ENCODE measurements at regions not wholly inside any gene's neighbourhood (a gene's known extent, or its start where the extent isn't known, plus 50 kb on each side); places are given as distances from the start of the nearest gene placed in this dataset.

DNA sequence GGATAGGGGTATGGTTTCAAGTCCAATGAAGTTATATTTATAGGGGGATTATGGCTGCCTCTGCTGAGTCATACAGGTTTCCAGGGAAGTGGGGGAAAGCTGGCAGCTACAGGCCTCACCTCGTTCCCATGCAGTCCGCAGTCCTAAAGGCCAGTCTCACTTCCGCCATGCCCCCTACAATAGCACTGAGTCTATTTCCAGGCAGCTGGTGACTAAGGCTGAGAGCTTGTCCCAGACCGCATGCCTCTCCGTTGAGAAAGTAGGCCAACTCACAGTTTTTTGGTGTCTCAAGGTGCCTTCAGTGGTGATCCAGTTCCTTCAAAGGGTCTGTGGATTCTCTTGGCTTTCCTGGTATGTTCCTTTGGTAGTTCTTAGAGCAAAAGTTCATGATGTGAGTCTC, 203.9 kb upstream of the GLI3 start:
- TF ChIP-seq, protein P1, sequence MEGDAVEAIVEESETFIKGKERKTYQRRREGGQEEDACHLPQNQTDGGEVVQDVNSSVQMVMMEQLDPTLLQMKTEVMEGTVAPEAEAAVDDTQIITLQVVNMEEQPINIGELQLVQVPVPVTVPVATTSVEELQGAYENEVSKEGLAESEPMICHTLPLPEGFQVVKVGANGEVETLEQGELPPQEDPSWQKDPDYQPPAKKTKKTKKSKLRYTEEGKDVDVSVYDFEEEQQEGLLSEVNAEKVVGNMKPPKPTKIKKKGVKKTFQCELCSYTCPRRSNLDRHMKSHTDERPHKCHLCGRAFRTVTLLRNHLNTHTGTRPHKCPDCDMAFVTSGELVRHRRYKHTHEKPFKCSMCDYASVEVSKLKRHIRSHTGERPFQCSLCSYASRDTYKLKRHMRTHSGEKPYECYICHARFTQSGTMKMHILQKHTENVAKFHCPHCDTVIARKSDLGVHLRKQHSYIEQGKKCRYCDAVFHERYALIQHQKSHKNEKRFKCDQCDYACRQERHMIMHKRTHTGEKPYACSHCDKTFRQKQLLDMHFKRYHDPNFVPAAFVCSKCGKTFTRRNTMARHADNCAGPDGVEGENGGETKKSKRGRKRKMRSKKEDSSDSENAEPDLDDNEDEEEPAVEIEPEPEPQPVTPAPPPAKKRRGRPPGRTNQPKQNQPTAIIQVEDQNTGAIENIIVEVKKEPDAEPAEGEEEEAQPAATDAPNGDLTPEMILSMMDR (IDR thresholded peaks at IDR 0.05; ENCODE audit: poor library complexity, severe bottlenecking): no peak
- TF ChIP-seq TAF1 (IDR thresholded peaks at IDR 0.05; ENCODE audit: low read depth) (no peak), EP300 (conservative IDR thresholded peaks at IDR 0.05; ENCODE audit: poor library complexity, severe bottlenecking) (no peak), RAD21 (conservative IDR thresholded peaks at IDR 0.05) (no peak), MXI1 (conservative IDR thresholded peaks at IDR 0.05; ENCODE audit: poor library complexity, severe bottlenecking) (no peak), SMC3 (conservative IDR thresholded peaks at IDR 0.05; ENCODE audit: poor library complexity) (no peak), EZH2 (IDR thresholded peaks at IDR 0.05; ENCODE audit: borderline replicate concordance, insufficient read depth, low read length, poor library complexity, severe bottlenecking) (no peak), POLR2AphosphoS5 (IDR thresholded peaks at IDR 0.05) (no peak)
- TF ChIP-seq, protein P2, sequence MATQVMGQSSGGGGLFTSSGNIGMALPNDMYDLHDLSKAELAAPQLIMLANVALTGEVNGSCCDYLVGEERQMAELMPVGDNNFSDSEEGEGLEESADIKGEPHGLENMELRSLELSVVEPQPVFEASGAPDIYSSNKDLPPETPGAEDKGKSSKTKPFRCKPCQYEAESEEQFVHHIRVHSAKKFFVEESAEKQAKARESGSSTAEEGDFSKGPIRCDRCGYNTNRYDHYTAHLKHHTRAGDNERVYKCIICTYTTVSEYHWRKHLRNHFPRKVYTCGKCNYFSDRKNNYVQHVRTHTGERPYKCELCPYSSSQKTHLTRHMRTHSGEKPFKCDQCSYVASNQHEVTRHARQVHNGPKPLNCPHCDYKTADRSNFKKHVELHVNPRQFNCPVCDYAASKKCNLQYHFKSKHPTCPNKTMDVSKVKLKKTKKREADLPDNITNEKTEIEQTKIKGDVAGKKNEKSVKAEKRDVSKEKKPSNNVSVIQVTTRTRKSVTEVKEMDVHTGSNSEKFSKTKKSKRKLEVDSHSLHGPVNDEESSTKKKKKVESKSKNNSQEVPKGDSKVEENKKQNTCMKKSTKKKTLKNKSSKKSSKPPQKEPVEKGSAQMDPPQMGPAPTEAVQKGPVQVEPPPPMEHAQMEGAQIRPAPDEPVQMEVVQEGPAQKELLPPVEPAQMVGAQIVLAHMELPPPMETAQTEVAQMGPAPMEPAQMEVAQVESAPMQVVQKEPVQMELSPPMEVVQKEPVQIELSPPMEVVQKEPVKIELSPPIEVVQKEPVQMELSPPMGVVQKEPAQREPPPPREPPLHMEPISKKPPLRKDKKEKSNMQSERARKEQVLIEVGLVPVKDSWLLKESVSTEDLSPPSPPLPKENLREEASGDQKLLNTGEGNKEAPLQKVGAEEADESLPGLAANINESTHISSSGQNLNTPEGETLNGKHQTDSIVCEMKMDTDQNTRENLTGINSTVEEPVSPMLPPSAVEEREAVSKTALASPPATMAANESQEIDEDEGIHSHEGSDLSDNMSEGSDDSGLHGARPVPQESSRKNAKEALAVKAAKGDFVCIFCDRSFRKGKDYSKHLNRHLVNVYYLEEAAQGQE (IDR thresholded peaks at IDR 0.05; ENCODE audit: borderline replicate concordance): no peak

GRCh38 chr7:42432644-42433043, 195.6 kb upstream of the GLI3 start:
- no peak overlapping the region for H2AFZ ChIP-seq (ENCODE audit: low read depth, low read length)
- H3K36me3 ChIP-seq (ENCODE audit: insufficient read depth, low read length): no peaks in the 10 kb centered on the region
- no peak for TF ChIP-seq MXI1 (conservative IDR thresholded peaks at IDR 0.05; ENCODE audit: poor library complexity, severe bottlenecking)
- no peak for TF ChIP-seq EP300 (conservative IDR thresholded peaks at IDR 0.05; ENCODE audit: poor library complexity, severe bottlenecking)
- no peak for TF ChIP-seq POLR2AphosphoS5 (IDR thresholded peaks at IDR 0.05)
- TF ChIP-seq, protein P2 (IDR thresholded peaks at IDR 0.05; ENCODE audit: borderline replicate concordance): no peak
- no peak for TF ChIP-seq RAD21 (conservative IDR thresholded peaks at IDR 0.05)
- no peak for TF ChIP-seq EZH2 (IDR thresholded peaks at IDR 0.05; ENCODE audit: borderline replicate concordance, insufficient read depth, low read length, poor library complexity, severe bottlenecking)
- H3K4me2 ChIP-seq (ENCODE audit: low read length): no peak overlapping the region
- H4K20me1 ChIP-seq (ENCODE audit: insufficient read depth): no peaks in the 10 kb centered on the region
- no peak overlapping the region for H3K9ac ChIP-seq (ENCODE audit: low read length)
- no peaks in the 10 kb centered on the region for H3K9me3 ChIP-seq (ENCODE audit: low read length)
- no peak overlapping the region for H3K27ac ChIP-seq (ENCODE audit: low read length)
- H3K4me3 ChIP-seq (ENCODE audit: low read length): no peak overlapping the region
- H3K9me2 ChIP-seq (ENCODE audit: insufficient read depth, low read length): no peaks in the 10 kb centered on the region
- H3K79me2 ChIP-seq (replicated peaks; ENCODE audit: insufficient read depth, low read length): no peaks in the 10 kb centered on the region
- H3K27me3 ChIP-seq (ENCODE audit: insufficient read depth, low read depth, low read length): no peaks in the 10 kb centered on the region
- H3F3A ChIP-seq (ENCODE audit: insufficient read depth, low read length, poor library complexity, severe bottlenecking): no peaks in the 10 kb centered on the region

More for the DNA sequence above, 203.9 kb upstream of the GLI3 start:
- no peaks in the 10 kb centered on the region for H4K20me1 ChIP-seq (ENCODE audit: insufficient read depth)
- no peaks in the 10 kb centered on the region for H3K27me3 ChIP-seq (ENCODE audit: insufficient read depth, low read depth, low read length)
- H2AFZ ChIP-seq (ENCODE audit: low read depth, low read length): no peak overlapping the region
- no peaks in the 10 kb centered on the region for H3K36me3 ChIP-seq (ENCODE audit: insufficient read depth, low read length)
- no peaks in the 10 kb centered on the region for H3K79me2 ChIP-seq (replicated peaks; ENCODE audit: insufficient read depth, low read length)
- no peak overlapping the region for H3K4me3 ChIP-seq (ENCODE audit: low read length)
- no peaks in the 10 kb centered on the region for H3F3A ChIP-seq (ENCODE audit: insufficient read depth, low read length, poor library complexity, severe bottlenecking)
- H3K9ac ChIP-seq (ENCODE audit: low read length): no peak overlapping the region
- H3K27ac ChIP-seq (ENCODE audit: low read length): no peak overlapping the region
- no peak overlapping the region for H3K4me2 ChIP-seq (ENCODE audit: low read length)
- H3K9me2 ChIP-seq (ENCODE audit: insufficient read depth, low read length): no peaks in the 10 kb centered on the region
- peaks cover 7% of the 10 kb centered on the region for H3K9me3 ChIP-seq (ENCODE audit: low read length)

Data from neural cell (in vitro differentiated cells).